A549 (cell line): ENCODE measurements at regions not wholly inside any gene's neighbourhood (a gene's known extent, or its start where the extent isn't known, plus 50 kb on each side); places are given as distances from the start of the nearest gene placed in this dataset.

ENCODE experiments used
- ATAC-seq, 2 experiments: fragments of 200-7000 bp in 1 of 2; fragments of >200 bp in 1 of 2; cut with Nextera tagmentation in 1 of 2; cut with Tn5 transposase in 1 of 2; 3 replicates each; pipeline versions ENCODE4 v1.8.0 to v1.9.1; 2018 to 2020; ENCODE audit warnings: mild to moderate bottlenecking in 1 of 2, moderate library complexity in 1 of 2
- CTCF ChIA-PET: fragments of 300-600 bp; sonication (Branson Sonifier 250); formaldehyde crosslinking; extraction: SDS; loops from one replicate; lab custom pipeline; 2021; ENCODE audit warnings: antibody characterized with exemption, inconsistent platforms; lab: Yijun Ruan, JAX
- POLR2A ChIA-PET: fragments of 350-600 bp; formaldehyde crosslinking; extraction: SDS; loops from one replicate; lab custom pipeline; 2021; ENCODE audit warnings: antibody characterized with exemption, inconsistent platforms; lab: Yijun Ruan, JAX
- DNase-seq, 2 experiments: peaks; one replicate each; pipeline versions ENCODE4 v3.0.0 to v3.0.0-alpha.2; 2011 to 2016; ENCODE audit warnings: low read depth in 1 of 2, low spot score in 1 of 2
- FAIRE-seq: peaks from 2 replicates; lab custom pipeline; 2011; peaks lifted over from hg19 to GRCh38; lab: Jason Lieb, UNC
- H3K27ac ChIP-seq, 2 experiments: fragments of >200 bp; sonication (Bioruptor Twin); formaldehyde crosslinking; 3 replicates each; pipeline ENCODE4 v1.5.1; 2016 to 2017
- H3K4me1 ChIP-seq: fragments of >200 bp; sonication (Bioruptor Twin); formaldehyde crosslinking; 3 replicates; pipeline ENCODE4 v1.6.1; 2016
- H3K4me2 ChIP-seq: fragments of >200 bp; sonication (Bioruptor Twin); formaldehyde crosslinking; 3 replicates; pipeline ENCODE4 v1.6.1; 2016
- H3K4me3 ChIP-seq: fragments of >200 bp; sonication (Bioruptor Twin); formaldehyde crosslinking; 3 replicates; pipeline ENCODE4 v1.5.1; 2016
- H3K9me3 ChIP-seq: fragments of >200 bp; sonication (Bioruptor Twin); formaldehyde crosslinking; 3 replicates; pipeline ENCODE4 v1.6.1; 2016
- CBX2 ChIP-seq: fragments of 200-600 bp; sonication (generic); IDR thresholded peaks from 2 replicates; pipeline ENCODE4 v1.6.1; 2016; ENCODE audit warnings: low read depth, mild to moderate bottlenecking, borderline replicate concordance
- CBX8 ChIP-seq: fragments of 200-600 bp; sonication (generic); IDR thresholded peaks from 2 replicates; pipeline ENCODE4 v1.6.1; 2016
- CHD4 ChIP-seq: fragments of 200-600 bp; sonication (generic); IDR thresholded peaks from 2 replicates; pipeline ENCODE4 v1.6.1; 2016; ENCODE audit warnings: antibody characterized with exemption, mild to moderate bottlenecking, borderline replicate concordance
- CTCF ChIP-seq: fragments of >200 bp; sonication (Bioruptor Twin); formaldehyde crosslinking; IDR thresholded peaks from 3 replicates; pipeline ENCODE4 v1.5.1; 2016
- EHMT2 ChIP-seq: fragments of 200-600 bp; sonication (generic); IDR thresholded peaks from 2 replicates; pipeline ENCODE4 v1.6.1; 2016; ENCODE audit warnings: antibody characterized with exemption, low read depth, mild to moderate bottlenecking, moderate library complexity
- EP300 ChIP-seq, 2 experiments: fragments of >200 bp; sonication (Bioruptor Twin); formaldehyde crosslinking; IDR thresholded peaks; 2 replicates in 1 of 2; 3 replicates in 1 of 2; pipeline ENCODE4 v1.6.1; 2016 to 2017
- FOSB ChIP-seq: fragments of 250-450 bp; sonication (Bioruptor Pico); IDR thresholded peaks from 2 replicates; pipeline ENCODE4 v1.5.0; 2020; ENCODE audit warnings: mild to moderate bottlenecking, moderate library complexity
- FOXS1 ChIP-seq: fragments of 250-450 bp; sonication (Bioruptor Pico); IDR thresholded peaks from 2 replicates; pipeline ENCODE4 v1.5.0; 2020; ENCODE audit warnings: mild to moderate bottlenecking, moderate library complexity
- HDAC2 ChIP-seq: fragments of 200-600 bp; sonication (generic); IDR thresholded peaks from 2 replicates; pipeline ENCODE4 v1.6.1; 2016
- HOXA7 ChIP-seq: fragments of 250-450 bp; sonication (Bioruptor Pico); IDR thresholded peaks from 2 replicates; pipeline ENCODE4 v1.5.0; 2020; ENCODE audit warnings: mild to moderate bottlenecking, moderate library complexity
- HOXB13 ChIP-seq: fragments of 250-450 bp; sonication (Bioruptor Pico); IDR thresholded peaks from 2 replicates; pipeline ENCODE4 v1.5.0; 2020; ENCODE audit warnings: low read depth, mild to moderate bottlenecking, moderate library complexity
- HOXB5 ChIP-seq: fragments of 250-450 bp; sonication (Bioruptor Pico); IDR thresholded peaks from 2 replicates; pipeline ENCODE4 v1.5.0; 2020; ENCODE audit warnings: mild to moderate bottlenecking, moderate library complexity
- JUNB ChIP-seq: fragments of >200 bp; sonication (Bioruptor Twin); formaldehyde crosslinking; IDR thresholded peaks from 2 replicates; pipeline ENCODE4 v1.6.1; 2016
- KDM1A ChIP-seq: fragments of 200-600 bp; sonication (generic); IDR thresholded peaks from 2 replicates; pipeline ENCODE4 v1.6.1; 2016; ENCODE audit warnings: low read depth, mild to moderate bottlenecking
- MAX ChIP-seq: IDR thresholded peaks from 2 replicates; pipeline ENCODE4 v1.6.1; 2012
- MAZ ChIP-seq: fragments of 150-350 bp; IDR thresholded peaks from 2 replicates; pipeline ENCODE4 v1.6.1; 2014; ENCODE audit warnings: antibody characterized with exemption, low read depth, low read length, borderline replicate concordance
- MYC ChIP-seq: IDR thresholded peaks from 2 replicates; pipeline ENCODE4 v1.6.1; 2012; ENCODE audit warnings: mild to moderate bottlenecking, inconsistent platforms, low read length, improper control_type of control experiment, borderline replicate concordance
- NR3C1 ChIP-seq: fragments of >200 bp; sonication (Bioruptor Twin); formaldehyde crosslinking; IDR thresholded peaks from 3 replicates; pipeline ENCODE4 v1.6.1; 2017
- RAD21 ChIP-seq, 2 experiments: fragments of >200 bp in 1 of 2; sonication (Bioruptor Twin) in 1 of 2; formaldehyde crosslinking in 1 of 2; IDR thresholded peaks in 1 of 2; conservative IDR thresholded peaks in 1 of 2; 2 replicates in 1 of 2; 3 replicates in 1 of 2; pipeline ENCODE4 v1.6.1; 2012 to 2018; ENCODE audit warnings: inconsistent platforms in 1 of 2
- RARB ChIP-seq: fragments of 250-450 bp; sonication (Bioruptor Pico); IDR thresholded peaks from 2 replicates; pipeline ENCODE4 v1.8.0; 2021; ENCODE audit warnings: mild to moderate bottlenecking, moderate library complexity
- RNF2 ChIP-seq: fragments of 200-600 bp; sonication (generic); IDR thresholded peaks from 2 replicates; pipeline ENCODE4 v1.6.1; 2016; ENCODE audit warnings: low read depth, mild to moderate bottlenecking, antibody characterized with exemption, moderate library complexity, borderline replicate concordance
- SMC3 ChIP-seq: fragments of >200 bp; sonication (Bioruptor Twin); formaldehyde crosslinking; IDR thresholded peaks from 3 replicates; pipeline ENCODE4 v1.6.1; 2018; ENCODE audit warnings: inconsistent platforms
- TP53 ChIP-seq: fragments of 250-450 bp; sonication (Bioruptor Pico); IDR thresholded peaks from 2 replicates; pipeline ENCODE4 v1.5.0; 2021; ENCODE audit warnings: mild to moderate bottlenecking, moderate library complexity
- ZNF302 ChIP-seq: fragments of 250-450 bp; sonication (Bioruptor Pico); IDR thresholded peaks from 2 replicates; pipeline ENCODE4 v1.9.0; 2021; ENCODE audit warnings: inconsistent platforms, mild to moderate bottlenecking, moderate library complexity
- WGBS: methylation state at CpG from one replicate; pipeline ENCODE4 v1.1.6; 2017; ENCODE audit errors: missing lambda C conversion rate; 5-methylcytosine and 5-hydroxymethylcytosine counted together
- TF ChIP-seq, protein P1 (sequence below): fragments of 250-450 bp; sonication (Bioruptor Pico); IDR thresholded peaks from 2 replicates; pipeline ENCODE4 v1.5.0; 2020; ENCODE audit warnings: low read depth, mild to moderate bottlenecking, moderate library complexity
- TF ChIP-seq, protein P2 (sequence below): IDR thresholded peaks from 2 replicates; pipeline ENCODE4 v1.6.1; 2012; ENCODE audit warnings: low read depth, borderline replicate concordance

DNA sequence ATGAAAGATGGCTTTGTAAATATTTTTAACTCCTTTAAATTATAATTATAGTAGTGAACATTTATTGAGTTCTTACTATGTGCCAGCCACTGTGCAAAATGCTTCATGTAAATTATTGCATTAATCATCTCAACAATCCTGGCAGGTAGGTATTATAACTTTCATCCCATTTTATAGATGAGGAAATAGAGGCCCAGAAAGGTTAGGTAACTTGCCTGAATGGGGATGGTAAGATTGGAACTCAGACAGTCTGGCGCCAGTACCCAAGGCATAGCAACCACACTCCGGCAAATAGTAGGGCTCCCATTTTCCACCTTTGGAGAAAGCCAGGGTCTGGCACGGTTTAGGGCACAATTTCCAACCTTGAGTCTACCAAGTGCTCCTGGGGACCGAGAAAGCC is 129.8 kb downstream of the VEGFA start:
- ATAC-seq (no peak), FAIRE-seq (no peak), DNase-seq (no peak)
- Histone ChIP-seq H3K4me2 (no peak overlapping the region), H3K4me3 (no peak overlapping the region), H3K9me3 (no peaks in the 10 kb centered on the region), H3K27ac (no peak overlapping the region), H3K4me1 (no peaks in the 10 kb centered on the region)
- CTCF ChIA-PET: no interaction called here
- POLR2A ChIA-PET: no interaction called here
- WGBS: 67% methylated on average over 4 of the region's 4 CpGs
- TF ChIP-seq, protein P1, sequence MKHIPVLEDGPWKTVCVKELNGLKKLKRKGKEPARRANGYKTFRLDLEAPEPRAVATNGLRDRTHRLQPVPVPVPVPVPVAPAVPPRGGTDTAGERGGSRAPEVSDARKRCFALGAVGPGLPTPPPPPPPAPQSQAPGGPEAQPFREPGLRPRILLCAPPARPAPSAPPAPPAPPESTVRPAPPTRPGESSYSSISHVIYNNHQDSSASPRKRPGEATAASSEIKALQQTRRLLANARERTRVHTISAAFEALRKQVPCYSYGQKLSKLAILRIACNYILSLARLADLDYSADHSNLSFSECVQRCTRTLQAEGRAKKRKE (CRISPR knock-in tag): no peak
- TF ChIP-seq CBX8 (no peak), TP53 (CRISPR knock-in tag) (no peak), ZNF302 (no peak), EHMT2 (no peak), RNF2 (no peak), RARB (CRISPR knock-in tag) (no peak), JUNB (no peak), HOXB5 (CRISPR knock-in tag) (no peak), FOXS1 (CRISPR knock-in tag) (no peak), CTCF (no peak), KDM1A (no peak)
- TF ChIP-seq, protein P2, sequence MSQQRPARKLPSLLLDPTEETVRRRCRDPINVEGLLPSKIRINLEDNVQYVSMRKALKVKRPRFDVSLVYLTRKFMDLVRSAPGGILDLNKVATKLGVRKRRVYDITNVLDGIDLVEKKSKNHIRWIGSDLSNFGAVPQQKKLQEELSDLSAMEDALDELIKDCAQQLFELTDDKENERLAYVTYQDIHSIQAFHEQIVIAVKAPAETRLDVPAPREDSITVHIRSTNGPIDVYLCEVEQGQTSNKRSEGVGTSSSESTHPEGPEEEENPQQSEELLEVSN: no peak

GRCh38 chr6:43898358-43899131 is 128.5 kb downstream of the VEGFA start:
- H3K27ac ChIP-seq: no peak overlapping the region
- TF ChIP-seq MAZ (no peak), CHD4 (no peak), KDM1A (no peak), EP300 (IDR thresholded peaks at IDR 0.05) (no peak), HDAC2 (no peak), CBX2 (no peak), CTCF (no peak), NR3C1 (no peak), MYC (no peak), FOSB (CRISPR knock-in tag) (no peak), HOXB5 (CRISPR knock-in tag) (no peak), MAX (no peak), CBX8 (no peak), EHMT2 (no peak), SMC3 (no peak), HOXB13 (CRISPR knock-in tag) (no peak), HOXA7 (no peak), RAD21 (conservative IDR thresholded peaks at IDR 0.05 in 1 of 2, IDR thresholded peaks at IDR 0.05 in 1 of 2) (no peak)
- TF ChIP-seq, protein P1 (CRISPR knock-in tag): no peak
- no peak for ATAC-seq
- CTCF ChIA-PET: interaction anchor here (1.4 to 1.9 kb wide), 2 partner anchors 9 to 42 kb away, joined by 3 to 7 read pairs; no protein-coding TSS in a partner anchor
- no peaks in the 10 kb centered on the region for H3K9me3 ChIP-seq
- no peak overlapping the region for H3K4me2 ChIP-seq
- no peaks in the 10 kb centered on the region for H3K4me1 ChIP-seq
- WGBS: 76% methylated on average over 3 of the region's 4 CpGs
- FAIRE-seq: no peak
- POLR2A ChIA-PET: no interaction called here
- no peak overlapping the region for H3K4me3 ChIP-seq
- no peak for DNase-seq
